Stimulated activated CD8-positive, alpha-beta memory T cell treated with anti-CD3 and anti-CD28 coated beads, Interleukin-4, amount 100 ng/mL, for 1 hour (primary cell): ENCODE measurements at regions not wholly inside any gene's neighbourhood (a gene's known extent, or its start where the extent isn't known, plus 50 kb on each side); places are given as distances from the start of the nearest gene placed in this dataset.
"Not testable (repeated sequence)": the region's sequence is repeated elsewhere in the genome, so short reads cannot be mapped to it uniquely, and the experiment has no call there.

Experiments
- DNase-seq, 2 donors: peaks; one replicate each; pipeline ENCODE4 v3.0.0-alpha.2; 2020; ENCODE audit warnings: low read depth in 2 of 2, low spot score in 1 of 2

DNA sequence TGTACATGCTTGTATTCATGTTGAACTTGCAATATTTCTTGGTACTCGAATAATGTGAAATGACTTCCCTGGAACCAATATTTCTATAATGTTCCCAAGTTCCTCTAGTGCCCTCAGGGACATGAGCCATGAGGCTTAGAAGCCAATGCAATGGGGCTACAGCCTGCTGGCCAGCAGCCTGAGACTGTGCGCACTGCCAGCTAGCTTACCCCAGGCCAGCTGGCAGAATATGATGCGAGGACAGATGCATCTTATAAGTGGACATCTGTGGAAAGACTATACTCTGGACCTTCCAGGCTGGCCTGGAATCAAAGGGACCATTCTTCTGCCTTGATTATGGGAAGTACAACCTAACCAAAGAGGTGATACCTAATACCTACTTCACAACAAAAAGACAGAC is 1862.0 kb upstream of the ACO1 start:
- no peak for DNase-seq

DNA sequence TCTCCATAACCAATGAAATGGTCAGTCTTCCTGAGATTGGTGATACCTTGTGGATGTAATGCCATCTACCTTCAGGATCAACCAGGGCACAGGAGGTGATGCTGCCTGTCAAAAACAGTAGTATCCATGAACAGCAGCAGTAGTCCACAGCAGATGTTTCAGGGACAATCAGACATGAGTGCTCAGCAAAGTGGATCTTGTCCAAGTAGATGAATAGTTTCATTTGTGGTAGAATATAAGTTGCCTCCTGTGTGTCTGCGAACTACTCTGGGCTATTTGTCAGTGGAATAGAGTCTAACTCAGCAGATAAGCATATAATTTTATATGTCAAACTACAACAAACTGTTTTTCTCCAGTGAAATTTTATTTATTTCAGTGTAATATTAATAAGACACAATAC is 1860.1 kb upstream of the ACO1 start:
- DNase-seq = no peak

DNA sequence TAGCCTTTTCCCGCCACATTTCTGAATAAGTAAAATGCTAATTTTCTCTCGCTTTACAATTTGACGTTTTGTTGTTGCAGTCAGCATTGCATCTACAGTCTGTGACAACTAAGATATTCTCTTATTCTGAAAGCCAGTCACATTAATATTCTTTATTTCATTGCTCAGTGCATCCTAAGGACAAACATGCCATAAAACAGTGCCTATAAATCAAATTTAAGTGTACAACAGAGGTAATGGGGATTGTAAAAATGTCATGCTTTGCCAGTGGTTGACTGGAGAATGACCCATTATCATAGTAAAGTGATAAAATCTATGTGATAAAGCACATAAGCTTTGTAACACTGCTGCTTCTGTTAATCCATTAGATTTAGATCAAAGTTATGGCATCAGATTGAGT is 1850.0 kb upstream of the ACO1 start:
- DNase-seq = no peak

DNA sequence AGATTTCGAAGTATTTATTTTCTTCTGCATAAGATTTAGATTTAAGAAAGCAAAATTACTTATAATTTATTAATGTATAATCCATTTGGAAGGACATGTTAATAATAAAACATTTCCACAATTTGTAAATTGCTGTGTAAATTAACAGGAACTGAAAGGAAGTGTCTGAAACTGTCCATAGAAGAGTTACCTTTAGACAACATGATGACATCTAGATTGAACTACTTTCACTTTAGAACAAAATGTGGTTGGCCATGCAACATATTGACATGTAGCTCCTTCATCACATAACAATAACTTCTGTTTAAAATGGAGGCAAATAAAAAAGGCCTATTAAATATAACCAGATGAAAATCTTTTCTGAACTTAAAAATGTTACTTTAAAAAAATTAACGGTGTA is 1849.5 kb upstream of the ACO1 start:
- DNase-seq = no peak

DNA sequence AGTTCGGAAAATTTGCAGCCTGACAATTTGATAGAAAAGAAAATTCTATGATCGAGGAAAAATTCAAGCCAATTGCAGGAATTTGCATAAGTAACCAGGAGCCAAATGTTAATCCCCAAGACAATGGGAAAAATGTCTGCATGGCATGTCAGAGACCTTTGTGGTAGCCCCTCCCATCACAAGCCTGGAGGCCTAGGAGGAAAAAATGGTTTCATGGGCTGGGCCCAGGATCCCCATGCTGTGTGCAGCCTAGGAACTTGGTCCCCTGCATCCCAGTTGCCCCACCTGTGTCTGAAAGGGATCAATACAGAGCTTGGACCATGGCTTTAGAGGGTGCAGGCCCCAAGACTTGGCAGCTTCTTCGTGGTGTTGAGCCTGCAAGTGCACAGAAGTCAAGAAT is 1847.9 kb upstream of the ACO1 start:
- DNase-seq = no peak

DNA sequence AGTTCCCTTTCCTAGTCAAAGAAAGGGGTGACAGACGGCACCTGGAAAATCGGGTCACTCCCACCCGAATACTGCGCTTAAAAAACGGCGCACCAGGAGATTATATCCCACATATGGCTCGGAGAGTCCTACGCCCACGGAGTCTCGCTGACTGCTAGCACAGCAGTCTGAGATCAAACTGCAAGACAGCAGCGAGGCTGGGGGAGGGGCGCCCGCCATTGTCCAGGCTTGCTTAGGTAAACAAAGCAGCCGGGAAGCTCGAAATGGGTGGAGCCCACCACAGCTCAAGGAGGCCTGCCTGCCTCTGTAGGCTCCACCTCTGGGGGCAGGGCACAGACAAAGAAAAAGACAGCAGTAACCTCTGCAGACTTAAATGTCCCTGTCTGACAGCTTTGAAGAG is 1844.7 kb upstream of the ACO1 start:
- DNase-seq = not testable (repeated sequence)

DNA sequence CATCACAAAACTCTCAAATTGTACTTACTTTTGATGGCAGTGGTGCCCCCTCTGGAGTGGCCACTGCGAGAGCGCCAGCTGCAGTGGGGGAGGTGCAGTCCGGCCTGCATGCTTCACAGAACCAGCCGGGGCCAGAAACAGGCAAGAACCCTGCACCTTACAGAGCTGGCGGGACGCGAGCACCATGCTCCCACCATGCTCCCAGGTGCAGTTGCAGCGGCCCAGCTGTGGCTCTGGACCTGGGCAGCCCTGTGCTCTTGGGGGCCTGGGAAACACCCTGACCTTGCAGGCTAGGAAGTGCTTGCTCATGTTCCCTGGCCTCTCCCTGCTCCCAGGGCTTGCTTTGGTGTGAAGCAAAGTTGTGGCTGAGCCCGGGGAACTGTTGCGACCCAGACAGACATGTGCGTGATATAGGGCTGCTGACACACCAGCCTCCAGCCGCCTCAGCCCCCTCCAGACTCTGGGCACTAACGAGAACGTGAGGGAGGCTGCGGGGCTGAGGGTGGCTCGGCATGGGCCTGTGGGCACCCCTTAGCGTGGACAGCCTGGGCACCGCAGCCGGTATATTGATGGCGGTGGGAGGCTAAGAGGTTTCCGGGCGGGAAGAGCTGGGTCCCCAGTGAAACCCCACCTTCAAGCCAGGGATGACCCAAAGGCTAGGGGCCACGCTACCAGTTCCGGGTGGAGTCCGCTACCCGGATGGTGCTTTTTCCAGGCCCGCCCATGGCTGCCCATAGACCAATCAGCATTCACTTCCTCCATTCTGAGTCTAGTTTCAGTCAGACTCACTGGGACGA is 1809.9 kb upstream of the ACO1 start:
- no peak for DNase-seq

DNA sequence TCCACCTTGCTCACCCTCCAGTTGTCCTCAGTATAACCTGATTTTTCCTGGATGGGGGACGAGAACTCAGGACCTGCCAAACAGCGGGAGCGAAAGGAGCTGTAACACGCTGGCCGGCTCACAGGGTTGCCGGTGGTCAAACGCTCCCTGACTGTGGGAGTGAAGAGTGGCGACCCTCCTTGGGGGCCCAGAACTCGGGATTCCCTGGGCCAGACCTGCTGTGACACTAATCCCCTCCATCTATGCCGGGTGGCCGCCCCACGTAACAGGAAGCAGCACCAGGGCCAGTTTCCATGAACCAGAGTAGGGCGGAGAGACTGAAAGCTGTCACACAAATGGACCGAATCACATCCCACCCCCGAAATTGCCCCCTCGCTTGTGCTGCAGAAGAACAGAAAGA is 1809.2 kb upstream of the ACO1 start:
- no peak for DNase-seq

DNA sequence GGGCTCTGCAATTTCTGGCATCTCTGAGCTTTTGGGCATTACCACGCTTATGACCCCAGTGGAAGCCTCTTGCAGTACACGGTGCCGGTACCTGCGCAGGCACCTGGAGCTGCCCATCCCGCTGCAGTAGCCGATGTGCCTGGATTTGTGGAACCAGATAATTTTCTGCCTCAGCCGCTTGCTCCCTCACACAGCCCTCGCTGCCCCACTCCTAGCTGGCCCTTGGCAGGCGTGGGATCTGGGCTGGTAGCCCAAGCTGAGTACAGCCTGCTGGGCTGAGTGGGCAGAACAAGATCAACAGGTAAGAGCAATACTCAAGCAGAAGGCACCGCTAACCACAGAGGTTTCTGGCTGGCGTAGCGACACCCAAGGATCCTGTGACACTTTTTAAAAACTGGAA is 1808.8 kb upstream of the ACO1 start:
- DNase-seq = no peak

DNA sequence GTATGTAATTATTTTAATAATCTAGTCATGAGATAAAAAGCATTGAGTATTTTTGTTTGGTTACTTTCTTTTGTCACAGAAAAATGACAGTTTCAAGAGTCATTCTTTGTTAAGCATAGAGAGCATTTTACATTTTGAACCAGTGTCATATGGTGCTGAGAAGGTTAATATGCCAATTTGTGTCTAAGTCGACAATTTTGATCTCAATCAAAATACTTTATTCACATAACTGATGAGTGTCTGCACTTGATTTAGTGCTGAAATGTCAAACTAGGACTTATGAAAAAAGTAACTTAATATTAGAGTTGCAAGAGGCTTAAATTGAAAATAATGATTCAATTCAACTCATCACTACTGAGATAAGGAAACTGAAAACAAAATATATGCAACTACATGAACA is 1804.6 kb upstream of the ACO1 start:
- DNase-seq = no peak

DNA sequence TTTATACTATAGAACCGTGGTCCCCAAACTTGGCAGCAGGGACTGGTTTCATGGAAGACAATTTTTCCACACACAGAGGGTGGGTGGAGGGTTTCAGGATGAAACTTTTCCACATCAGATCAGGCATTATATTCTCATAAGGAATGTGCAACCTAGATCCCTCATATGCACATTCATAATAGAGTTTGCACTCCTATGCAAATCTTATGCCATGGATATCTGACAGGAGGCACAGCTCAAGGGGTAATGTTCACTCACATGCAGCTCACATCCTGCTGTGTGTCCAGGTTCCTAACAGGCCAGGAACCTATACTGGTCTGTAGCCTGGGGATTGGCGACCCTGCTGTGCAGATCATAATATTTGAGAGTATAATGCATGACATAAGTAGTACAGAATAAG is 1802.2 kb upstream of the ACO1 start:
- DNase-seq = no peak

DNA sequence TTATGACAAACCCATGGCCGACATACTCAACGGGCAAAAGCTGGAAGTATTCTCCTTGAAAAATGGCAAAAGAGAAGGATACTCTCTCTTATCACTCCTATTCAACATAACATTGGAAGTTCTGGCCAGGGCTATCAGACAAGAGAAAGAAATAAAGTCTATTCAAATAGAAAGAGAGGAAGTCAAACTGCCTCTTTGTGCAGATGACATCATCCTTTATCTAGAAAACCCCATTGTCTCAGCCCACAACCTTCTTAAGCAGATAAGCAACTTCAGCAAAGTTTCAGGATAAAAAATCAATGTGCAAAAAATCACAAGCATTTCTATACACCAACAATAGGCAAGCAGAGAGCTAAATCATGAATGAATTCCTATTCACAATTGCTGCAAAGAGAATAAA is 1799.9 kb upstream of the ACO1 start:
- DNase-seq = no peak

DNA sequence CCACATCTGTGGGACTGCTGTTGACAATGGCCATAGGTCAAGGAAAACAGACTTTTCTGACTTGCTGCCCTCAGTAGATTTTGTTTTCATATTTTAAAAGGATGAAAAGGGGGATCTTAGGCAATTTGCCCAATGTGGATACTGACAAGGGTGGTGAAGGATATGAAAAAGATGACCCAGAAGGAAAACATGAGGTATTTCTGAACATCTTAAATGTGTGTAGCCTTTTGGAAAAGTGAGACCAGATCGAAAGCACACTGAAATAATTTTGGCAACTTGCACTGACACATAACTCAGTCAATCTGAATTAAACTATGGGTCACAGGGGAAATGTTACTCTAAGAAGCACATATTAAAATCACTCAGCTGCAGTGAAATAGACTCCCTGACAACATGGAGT is 1793.0 kb upstream of the ACO1 start:
- DNase-seq = no peak

DNA sequence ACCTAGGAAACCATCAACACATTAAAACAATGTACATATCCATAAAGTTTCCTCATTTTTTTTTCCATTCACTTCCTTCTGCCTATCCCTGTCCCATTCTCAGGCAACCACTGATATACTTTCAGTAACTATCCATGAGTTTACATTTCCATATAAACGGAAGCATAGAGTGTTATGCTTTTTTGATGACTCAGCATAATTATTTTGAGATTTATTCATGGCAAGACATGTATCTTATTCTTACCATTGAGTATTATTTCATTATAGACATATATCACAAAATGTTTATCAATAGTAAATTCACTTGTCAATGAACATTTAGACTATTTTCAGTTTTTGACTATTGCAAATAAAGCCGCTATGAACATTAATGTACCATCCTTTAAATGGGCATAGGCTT is 1786.8 kb upstream of the ACO1 start:
- DNase-seq = no peak

DNA sequence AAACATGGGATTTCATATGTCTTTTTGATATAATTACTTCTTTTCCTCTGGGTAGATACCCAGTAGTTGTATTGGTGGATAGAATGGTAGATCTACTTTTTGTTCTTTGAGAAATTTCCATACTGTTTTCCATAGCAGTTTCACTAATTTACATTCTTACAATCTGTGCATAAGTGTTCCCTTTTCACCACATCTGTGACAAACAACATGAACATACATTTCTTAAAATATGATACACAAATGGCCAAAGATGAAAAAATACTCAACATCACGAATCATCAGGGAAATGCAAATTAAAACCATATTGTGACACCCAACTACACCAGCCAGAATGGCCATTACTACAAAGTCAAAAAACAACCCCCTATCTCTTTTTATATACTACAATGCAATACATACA is 1778.5 kb upstream of the ACO1 start:
- DNase-seq = no peak

DNA sequence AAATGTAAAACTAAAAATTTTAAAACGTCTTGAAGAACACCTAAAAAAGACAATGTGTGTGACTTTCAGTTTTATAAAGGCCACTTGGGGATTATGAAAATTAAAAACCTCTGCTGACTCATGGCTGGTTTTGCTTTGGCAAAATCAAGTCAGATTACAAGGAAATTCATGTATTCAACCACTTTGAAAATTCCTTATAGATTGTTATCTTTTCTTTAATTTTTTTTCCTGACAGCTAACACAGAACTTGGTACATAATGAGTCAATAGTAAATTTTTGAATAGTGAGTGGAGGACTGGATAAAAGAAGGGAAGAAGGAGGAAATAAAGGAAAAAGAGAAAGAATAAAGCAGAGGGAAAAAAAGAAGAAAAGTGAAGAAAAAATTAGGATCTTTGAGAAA is 1774.7 kb upstream of the ACO1 start:
- no peak for DNase-seq

DNA sequence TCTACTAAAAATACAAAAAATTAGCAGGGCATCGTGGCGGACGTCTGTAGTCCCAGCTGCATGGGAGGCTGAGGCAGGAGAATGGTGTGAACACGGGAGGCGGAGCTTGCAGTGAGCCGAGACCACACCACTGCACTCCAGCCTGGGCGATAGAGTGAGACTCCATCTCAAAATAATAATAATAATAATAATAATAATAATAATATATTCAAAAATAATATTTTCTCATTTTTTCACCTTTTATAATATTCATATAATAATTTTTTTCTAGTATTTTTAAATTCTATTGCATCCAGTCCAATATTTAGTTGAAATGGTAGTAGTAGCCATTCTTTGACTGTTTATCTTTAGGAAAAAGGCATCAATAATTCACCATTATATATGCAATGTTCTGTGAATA is 1767.7 kb upstream of the ACO1 start:
- DNase-seq = not testable (repeated sequence)

DNA sequence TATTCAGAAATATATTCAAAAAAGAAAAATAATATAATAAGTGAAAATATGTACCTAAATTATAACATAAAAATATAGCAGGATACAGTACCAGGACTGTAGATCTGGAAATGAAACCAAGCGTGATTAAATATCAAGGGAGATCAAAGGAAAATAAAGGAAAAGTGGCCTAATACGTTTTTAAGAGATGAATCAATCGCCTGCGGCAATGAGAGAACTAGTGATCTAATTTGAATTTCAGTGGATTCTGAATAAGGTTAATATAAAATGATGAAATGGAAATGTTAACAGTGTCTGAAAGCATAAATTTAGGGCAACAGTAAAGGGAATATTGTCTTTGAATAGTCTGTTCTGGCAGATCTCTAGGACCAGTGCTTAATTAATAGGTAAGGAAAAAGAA is 1761.9 kb upstream of the ACO1 start:
- no peak for DNase-seq

DNA sequence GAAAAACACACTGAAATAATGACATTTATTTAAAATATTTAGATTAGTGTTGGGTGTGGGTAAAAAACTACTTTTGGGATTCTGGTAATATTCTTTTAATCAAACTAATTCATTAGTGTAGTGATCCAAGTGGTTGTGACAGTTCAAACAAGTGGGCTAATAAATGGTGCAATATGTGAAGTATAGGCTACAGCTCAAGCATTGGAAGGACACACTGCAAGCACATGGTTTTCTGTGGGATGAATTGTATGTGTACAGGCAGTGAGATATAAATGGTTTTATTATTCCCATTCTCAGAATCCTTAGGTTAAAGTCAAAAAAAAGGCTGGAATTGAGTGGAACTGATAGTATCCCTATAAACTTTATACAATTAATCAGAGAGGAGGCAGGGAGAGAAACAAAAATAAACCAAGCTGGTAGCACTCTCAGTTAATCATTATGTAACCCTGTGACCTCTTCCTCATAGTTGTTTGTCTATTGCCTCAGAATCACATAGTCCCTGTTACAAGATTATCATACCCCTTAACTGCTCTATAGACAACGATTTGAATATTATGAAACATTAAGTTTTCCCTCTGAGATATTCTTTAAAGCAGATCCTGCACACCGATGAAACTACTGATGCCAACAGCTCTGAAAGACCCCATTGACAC is 1755.4 kb upstream of the ACO1 start:
- DNase-seq = no peak

DNA sequence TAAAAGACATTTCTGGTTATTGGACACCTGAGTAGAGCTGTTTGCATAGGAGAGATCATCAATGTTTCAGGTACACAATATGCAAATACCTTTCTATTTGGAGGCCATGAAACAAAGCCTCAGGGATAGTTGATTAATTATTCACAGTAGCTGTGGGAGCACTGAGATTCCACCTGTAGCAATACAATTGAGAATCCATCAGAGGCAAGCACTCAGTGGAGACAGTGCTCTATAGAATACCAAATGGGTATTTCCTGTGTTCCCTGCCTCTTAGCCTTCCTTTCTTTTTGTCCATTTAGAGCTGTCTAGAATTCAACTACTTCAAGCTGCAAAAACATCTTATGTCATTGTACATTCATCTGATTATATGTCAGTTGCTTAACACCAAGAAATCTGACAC is 1754.0 kb upstream of the ACO1 start:
- no peak for DNase-seq

DNA sequence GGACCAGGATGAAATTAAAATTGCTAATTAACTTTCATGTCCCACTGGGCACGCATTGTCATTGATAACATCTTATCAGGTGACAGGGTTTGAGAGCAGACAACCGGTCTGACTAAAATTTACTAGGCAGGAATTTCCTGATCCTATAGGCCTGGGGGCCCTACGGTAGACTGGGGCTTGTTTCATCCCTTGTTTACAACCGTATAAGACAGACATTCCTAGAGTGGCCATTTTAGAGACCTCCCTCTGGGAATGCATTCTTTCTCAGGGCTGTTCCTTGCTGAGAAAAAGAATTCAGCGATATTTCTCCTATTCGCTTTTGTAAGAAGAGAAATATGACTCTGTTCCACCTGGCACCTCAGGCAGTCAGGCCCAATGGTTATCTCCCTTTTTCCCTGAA is 1737.8 kb upstream of the ACO1 start:
- not testable (repeated sequence) for DNase-seq

DNA sequence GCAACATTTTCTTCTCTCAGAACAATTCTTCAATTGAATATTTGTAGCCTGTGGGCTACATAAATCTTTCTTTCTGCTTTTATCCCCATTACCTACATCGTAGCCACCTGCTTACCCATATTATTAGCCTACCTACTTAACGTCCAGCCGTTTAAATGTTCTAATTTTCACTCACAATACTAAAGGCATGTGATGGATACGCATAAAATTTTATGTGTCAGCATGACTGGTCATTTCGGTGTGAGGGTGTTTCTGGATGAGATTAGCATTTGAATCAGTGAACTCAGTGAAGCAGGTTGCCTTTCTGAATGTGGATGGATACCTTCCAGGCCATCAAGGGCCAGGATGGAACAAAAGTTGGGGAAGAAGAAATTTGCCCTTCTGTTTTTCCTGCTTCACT is 1722.5 kb upstream of the ACO1 start:
- no peak for DNase-seq
